ENCODE measurements at regions not wholly inside any gene's neighbourhood (a gene's known extent, or its start where the extent isn't known, plus 50 kb on each side); places are given as distances from the start of the nearest gene placed in this dataset.
"Not testable (repeated sequence)": the region's sequence is repeated elsewhere in the genome, so short reads cannot be mapped to it uniquely, and the experiment has no call there.

DNA sequence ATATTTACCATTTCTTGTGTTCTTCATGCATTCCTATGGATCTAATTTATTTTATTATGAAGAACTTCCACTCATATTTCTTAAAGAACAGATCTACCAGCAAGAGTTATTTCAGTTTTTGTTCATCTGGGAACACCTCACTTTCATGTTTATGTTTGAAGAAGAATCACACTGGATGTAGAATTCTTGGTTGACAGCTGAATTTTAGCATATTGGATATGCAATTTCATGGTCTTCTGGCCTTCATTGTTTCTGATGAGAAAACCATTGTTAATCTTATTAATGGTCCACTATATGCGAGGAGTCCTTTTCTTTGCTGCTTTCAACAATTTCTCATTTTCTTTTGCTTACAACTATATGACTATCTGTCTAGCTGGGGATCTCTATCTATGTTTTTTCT lies 189.2 kb downstream of the UXS1 start:
- TF ChIP-seq, protein P1, sequence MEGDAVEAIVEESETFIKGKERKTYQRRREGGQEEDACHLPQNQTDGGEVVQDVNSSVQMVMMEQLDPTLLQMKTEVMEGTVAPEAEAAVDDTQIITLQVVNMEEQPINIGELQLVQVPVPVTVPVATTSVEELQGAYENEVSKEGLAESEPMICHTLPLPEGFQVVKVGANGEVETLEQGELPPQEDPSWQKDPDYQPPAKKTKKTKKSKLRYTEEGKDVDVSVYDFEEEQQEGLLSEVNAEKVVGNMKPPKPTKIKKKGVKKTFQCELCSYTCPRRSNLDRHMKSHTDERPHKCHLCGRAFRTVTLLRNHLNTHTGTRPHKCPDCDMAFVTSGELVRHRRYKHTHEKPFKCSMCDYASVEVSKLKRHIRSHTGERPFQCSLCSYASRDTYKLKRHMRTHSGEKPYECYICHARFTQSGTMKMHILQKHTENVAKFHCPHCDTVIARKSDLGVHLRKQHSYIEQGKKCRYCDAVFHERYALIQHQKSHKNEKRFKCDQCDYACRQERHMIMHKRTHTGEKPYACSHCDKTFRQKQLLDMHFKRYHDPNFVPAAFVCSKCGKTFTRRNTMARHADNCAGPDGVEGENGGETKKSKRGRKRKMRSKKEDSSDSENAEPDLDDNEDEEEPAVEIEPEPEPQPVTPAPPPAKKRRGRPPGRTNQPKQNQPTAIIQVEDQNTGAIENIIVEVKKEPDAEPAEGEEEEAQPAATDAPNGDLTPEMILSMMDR (IDR thresholded peaks at IDR 0.05; ENCODE audit: low read depth, low read length) = no peak

DNA sequence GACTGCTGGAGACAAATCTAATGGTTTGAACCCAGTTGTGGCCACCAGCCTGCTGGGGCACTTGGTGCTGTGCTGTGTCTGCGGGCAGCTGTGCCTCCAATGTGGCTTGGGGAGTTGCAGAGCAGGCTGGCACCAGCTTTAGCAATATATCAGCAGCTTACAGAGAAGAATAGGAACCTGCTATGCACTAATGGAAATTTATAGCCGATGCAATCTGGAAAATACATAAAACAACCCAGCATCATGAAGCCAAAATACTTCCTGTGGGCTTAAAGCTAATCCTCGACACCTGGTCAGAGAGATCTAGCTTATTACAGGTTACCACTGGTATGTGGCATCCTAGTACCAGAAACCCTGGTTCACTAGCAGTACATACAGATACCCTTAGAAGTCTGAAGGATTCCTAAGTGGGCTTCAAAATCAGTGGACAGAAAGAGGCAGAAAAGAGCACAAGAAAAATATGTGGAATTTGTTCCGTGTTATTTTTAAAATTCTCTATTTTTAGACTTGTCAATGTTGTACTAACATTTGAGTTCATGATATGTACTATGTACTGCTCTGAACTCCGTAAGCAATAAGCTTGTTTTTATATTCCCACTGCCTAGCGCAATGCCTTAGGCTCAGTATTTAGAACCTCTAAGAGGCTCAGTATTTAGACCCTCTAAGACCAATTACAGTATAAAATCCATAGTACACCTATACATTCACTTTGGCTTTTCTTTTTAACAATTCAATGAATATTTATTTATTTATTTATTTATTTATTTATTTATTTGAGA lies 194.7 kb downstream of the UXS1 start:
- no peak for DNase-seq (ENCODE audit: extremely low read depth, low read depth)
- TF ChIP-seq, protein P1 (IDR thresholded peaks at IDR 0.05; ENCODE audit: low read depth, low read length) = no peak

More for the DNA sequence above, 189.2 kb downstream of the UXS1 start:
- DNase-seq (ENCODE audit: extremely low read depth, low read depth) = no peak

DNA sequence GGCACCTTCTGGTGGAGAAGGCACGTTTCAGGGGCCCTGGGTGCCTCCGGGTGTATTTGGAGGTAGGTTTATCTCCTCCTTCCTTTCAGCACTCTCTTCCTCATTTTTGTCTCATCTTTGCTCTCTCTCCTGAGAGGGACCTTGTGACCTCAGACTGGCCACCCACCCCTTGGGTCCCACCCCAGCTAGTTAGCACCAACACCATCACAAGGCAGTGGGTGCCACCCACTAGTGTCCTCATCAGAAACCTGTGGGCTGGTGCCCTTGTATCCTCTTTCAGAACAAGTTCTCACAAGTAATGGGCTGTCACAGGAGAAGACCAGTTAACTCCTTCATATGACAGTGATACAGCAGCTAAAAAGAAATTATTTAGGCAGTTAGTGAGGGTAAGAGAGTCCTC lies 196.4 kb downstream of the UXS1 start:
- TF ChIP-seq, protein P1 (IDR thresholded peaks at IDR 0.05; ENCODE audit: low read depth, low read length) = no peak
- DNase-seq (ENCODE audit: extremely low read depth, low read depth) = no peak

DNA sequence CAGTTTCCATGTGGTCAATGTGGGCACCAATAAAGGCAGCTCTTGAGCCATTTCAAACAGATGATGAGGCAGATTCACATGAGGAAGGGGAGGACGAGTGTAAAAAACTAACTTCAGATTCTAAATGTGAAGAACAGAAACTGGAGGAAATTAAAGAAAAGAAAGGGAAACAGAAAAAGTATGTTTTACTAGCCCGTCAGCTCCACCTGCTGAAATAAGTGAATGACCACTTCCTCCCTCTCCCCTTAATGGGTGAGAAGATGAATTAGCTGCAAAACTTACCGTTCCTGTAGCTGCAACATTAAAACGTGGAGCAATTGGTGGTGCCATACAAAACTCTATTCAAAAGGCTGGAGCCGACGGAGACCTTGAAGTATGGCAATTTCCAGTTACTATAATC lies 203.5 kb downstream of the UXS1 start:
- TF ChIP-seq, protein P1 (IDR thresholded peaks at IDR 0.05; ENCODE audit: low read depth, low read length) = no peak
- no peak for DNase-seq (ENCODE audit: extremely low read depth, low read depth)

DNA sequence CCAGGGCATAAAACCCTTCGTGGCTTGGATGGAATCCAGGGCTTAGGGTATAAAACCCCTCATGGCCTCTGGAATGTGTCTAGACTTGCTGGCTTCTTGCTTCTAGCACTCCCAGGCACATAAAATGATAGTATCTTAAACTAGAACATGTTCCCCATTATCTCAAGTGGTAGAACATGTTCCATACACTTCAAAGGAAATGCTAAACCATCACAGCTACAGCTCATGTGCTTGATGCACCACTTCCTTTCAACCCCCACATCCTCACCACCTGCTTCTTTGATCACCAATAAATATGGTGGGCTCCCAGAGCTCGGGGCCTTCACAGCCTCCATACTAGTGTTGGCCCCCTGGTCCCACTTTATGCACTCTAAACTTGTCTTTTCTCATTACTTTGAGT lies 204.3 kb downstream of the UXS1 start:
- not testable (repeated sequence) for DNase-seq (ENCODE audit: extremely low read depth, low read depth)

DNA sequence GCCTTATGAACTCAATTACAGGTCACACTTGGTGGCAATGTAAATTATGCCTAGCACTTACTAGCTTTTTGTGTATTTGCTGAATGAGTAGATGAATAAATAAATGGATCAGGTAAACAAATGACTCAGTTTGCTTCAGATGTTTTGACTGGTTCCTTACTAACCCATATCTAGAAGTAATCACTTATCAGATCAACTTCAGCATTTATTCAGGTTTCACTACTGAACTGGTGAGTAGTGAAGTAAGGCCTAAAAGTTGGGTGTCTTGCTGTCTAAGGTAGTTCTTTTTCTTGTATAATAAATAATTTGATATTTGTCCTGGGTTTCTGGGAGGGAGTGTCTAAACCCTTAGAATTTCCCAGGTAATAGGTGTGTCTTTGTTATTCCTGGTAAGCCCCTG lies 205.0 kb downstream of the UXS1 start:
- DNase-seq (ENCODE audit: extremely low read depth, low read depth) = no peak
- TF ChIP-seq, protein P1 (IDR thresholded peaks at IDR 0.05; ENCODE audit: low read depth, low read length) = no peak

DNA sequence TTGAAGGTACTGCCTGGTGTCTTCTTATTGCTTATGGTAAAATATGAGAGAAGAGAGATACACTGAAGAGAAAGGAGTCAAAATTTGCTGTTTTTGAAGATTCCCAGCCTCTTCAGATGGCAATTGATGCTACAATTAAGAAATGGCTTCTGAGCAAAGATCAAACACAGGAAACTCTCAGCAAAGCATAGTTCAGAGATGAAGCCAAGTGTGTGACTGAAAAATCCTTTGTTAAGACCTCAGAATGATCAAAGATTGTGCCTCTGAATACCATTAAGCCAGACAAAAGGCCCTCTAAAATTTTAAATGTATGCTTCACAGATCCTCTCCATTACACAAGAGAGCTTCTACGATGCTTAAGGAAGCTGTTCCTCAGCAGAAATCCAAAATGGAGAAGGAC lies 216.3 kb downstream of the UXS1 start:
- no peak for DNase-seq (ENCODE audit: extremely low read depth, low read depth)
- TF ChIP-seq, protein P1 (IDR thresholded peaks at IDR 0.05; ENCODE audit: low read depth, low read length) = no peak

DNA sequence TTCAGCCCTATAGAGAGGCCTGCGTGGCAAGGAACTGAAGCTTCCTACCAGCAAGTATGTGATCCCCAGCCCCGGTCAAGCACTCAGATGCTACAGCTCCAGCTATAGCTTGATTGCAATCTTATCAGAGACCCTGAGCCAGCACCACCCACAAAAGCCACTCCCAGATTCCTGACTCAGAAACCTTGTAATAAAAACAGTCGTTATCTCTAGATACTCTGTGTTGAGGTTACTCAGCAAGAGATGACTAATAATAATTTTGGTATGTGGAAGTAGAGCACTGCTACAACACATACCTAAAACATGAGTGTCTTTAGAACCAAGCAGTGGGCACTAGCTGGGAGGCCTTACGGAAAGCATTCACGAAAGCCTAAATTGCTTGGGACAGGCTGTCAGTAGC lies 216.9 kb downstream of the UXS1 start:
- TF ChIP-seq, protein P1 (IDR thresholded peaks at IDR 0.05; ENCODE audit: low read depth, low read length) = no peak
- DNase-seq (ENCODE audit: extremely low read depth, low read depth) = no peak

Measured in AG09319 (cell line).